ENCODE measurements at regions not wholly inside any gene's neighbourhood (a gene's known extent, or its start where the extent isn't known, plus 50 kb on each side); places are given as distances from the start of the nearest gene placed in this dataset.

DNA sequence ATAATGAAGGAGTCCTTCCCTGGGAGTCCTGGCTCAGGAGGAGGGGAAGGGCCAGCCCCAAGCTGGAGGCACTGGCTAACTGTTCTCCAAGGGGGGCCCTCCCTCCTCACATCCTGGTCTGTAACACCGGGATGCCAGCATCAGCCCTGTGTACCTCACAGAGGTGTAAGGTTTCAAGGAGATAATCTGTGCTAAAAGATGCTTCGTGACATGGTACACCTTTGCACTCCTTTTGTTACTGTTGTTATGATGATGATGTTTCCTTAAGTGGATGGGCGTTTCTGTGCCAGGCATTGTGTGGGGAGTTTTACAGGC is 236.7 kb upstream of the TNRC6C start:
- TF ChIP-seq, protein P1, sequence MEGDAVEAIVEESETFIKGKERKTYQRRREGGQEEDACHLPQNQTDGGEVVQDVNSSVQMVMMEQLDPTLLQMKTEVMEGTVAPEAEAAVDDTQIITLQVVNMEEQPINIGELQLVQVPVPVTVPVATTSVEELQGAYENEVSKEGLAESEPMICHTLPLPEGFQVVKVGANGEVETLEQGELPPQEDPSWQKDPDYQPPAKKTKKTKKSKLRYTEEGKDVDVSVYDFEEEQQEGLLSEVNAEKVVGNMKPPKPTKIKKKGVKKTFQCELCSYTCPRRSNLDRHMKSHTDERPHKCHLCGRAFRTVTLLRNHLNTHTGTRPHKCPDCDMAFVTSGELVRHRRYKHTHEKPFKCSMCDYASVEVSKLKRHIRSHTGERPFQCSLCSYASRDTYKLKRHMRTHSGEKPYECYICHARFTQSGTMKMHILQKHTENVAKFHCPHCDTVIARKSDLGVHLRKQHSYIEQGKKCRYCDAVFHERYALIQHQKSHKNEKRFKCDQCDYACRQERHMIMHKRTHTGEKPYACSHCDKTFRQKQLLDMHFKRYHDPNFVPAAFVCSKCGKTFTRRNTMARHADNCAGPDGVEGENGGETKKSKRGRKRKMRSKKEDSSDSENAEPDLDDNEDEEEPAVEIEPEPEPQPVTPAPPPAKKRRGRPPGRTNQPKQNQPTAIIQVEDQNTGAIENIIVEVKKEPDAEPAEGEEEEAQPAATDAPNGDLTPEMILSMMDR (conservative IDR thresholded peaks at IDR 0.05) = no peak
- no peak for TF ChIP-seq ZFX (IDR thresholded peaks at IDR 0.05)
- no peak overlapping the region for H3K27ac ChIP-seq

DNA sequence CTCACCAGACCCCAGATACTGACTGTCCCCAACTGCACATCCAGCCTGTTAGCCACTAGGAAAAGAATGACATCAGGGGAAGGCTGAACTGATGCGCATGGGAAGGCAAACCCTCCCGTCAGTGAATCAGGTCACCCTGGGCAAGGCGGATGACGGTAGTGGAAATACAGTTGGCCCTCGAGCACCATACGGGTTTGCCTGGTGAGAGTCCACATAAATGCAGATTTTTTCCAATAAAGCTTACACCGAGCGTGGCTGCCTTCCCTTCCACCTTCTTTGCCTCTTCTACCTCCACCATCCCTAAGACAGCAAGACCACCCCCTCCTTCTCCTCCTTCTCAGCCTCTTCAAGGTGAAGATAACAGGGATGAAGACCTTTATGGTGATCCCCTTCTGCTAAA is 236.1 kb upstream of the TNRC6C start:
- TF ChIP-seq ZFX (IDR thresholded peaks at IDR 0.05) = no peak
- no peak overlapping the region for H3K27ac ChIP-seq

DNA sequence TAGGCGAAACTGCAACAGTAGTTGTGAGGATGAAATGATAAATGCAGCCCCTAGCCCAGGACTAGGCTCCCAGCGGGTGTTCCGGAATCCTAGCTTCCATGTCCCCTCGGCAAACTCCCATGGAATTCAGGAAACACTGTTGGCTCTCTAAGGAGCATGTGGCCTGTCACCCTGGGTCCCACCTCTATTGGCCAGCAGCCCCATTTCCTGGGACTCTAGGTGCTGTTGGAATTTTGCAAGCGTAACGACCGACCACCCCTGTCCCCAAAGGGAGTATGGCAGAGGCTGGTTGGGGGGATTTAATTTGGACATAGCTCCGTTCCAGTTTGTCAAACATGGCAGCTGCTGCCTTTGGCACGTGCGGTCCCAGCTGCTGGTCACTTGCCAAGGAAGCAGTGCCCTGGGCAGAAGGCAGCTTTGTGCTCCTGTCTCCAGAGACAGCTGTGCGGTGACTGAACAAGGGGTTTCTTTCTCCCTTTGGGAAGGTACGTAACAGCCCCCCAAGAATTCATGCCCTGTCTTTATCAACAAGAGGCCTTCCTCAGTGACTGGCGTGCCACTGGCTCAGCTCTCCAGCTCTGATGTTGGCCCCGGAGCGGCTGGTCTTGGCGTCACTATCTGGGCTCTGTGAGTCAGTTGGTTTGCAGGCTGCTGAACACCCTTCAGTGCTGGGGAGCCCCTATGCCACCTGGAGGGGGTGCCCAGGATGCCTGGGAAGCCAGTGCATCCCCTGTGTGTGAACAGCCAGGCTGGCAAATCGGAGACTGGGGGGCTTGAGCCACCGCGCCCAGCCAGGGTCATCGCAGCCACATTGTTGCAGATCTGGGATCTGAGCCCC is 235.2 kb upstream of the TNRC6C start:
- TF ChIP-seq, protein P1 (conservative IDR thresholded peaks at IDR 0.05) = no peak
- TF ChIP-seq ZFX (IDR thresholded peaks at IDR 0.05) = no peak
- H3K27ac ChIP-seq = no peak overlapping the region

DNA sequence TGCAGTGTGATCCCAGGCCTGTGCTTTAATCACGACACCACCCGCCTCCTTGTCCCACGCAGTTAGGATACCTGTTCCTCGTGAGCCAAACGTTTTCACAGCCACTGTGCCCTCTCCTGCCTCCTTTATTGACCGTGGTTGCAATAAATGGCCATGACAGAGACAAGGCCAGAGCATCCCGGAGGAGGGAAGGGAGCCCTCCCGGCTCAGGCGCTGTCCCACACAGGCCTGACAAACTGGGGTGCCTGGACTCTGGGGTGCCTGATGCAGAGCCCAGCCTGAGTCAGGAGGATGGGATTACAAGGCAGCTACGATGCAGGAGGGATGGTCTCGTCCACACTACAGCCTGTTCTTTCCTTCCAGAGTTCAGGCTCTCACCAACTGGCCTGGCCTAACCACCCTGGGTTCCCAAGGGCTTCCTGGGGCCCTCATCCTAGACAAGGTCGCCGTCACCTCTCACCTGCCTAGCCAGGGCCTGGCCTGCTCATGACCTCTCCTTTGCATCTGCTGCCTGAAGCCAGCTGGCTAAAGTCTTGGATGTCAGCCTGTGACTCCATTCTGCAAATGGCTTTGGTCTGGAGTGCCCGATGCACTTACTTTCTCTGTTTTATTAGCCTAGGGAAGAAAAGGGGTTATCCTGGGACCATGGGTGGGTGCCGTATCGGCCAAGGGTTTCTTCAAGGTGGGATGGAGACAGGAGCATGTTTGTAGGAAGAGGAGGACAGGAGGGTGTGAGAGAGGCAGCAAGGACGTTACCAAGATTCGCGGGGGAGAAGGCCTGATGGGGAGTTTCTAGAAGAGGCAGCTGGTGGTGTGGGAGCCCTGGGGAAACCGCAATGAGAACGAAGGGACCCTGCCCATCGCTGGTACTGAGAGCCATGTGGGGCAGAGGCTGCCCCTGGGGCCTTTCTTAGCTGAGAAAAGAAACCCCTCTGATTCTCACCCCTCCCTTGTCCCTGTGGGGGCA is 234.3 kb upstream of the TNRC6C start:
- no peak for TF ChIP-seq ZFX (IDR thresholded peaks at IDR 0.05)
- TF ChIP-seq, protein P1 (conservative IDR thresholded peaks at IDR 0.05) = no peak
- no peak overlapping the region for H3K27ac ChIP-seq

DNA sequence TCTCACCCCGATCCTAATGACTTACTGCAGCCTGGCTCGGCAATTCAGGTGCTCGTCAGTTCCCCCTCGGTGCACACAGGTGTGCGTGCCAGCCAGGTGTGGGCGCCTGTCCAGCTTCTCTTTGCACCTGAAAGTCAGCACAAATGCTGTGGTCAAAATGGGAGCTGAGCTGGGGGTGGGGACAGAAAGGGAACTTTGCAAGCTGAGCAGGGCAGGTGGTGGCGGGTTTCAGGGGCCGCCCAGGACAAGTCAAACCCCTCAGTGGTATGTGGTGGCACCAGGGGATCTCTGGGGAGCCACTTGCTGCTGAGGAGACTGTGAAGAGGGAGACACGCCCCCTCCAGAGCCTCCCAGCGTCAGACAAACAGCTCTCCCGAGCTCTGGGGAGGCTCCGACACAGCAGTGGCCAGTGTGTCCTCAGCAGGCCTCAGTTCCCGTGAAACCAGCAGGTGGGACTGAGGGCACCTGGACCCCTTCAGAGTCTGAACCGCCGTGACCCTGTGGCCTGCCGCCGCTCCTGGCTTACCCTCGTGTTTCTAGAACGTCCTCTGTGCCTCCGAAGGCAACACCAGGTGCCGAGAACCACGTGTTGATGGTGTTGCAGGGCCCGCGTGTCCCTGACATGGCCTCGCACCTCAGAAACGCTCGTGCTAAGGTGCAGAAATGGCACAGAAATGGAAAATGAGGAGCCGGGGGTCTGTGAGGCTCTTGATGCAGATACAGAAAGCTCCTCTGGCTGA is 233.5 kb upstream of the TNRC6C start:
- TF ChIP-seq, protein P1 (conservative IDR thresholded peaks at IDR 0.05) = no peak
- TF ChIP-seq ZFX (IDR thresholded peaks at IDR 0.05) = no peak
- no peak overlapping the region for H3K27ac ChIP-seq

DNA sequence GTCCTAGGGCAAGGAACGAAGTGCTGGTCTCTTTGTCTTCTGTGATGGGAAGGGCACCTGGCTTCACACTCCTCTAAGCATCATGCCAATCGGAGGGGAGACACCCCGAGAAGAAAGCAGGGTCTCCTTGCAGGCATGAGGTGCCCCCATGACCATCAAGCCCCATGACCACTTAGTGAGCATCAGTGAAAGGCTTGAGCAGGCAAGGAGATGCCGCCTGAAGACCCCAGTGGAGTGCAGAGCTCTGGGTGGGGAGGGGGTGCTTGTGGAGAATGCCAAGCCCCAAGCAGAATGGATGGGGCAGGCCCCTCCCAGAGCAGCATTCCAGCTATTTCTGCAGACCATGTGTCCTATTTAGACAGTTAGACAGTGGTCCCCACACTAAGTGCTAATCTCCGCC is 232.7 kb upstream of the TNRC6C start:
- H3K27ac ChIP-seq = no peak overlapping the region
- TF ChIP-seq, protein P1 (conservative IDR thresholded peaks at IDR 0.05) = no peak
- TF ChIP-seq ZFX (IDR thresholded peaks at IDR 0.05) = no peak

DNA sequence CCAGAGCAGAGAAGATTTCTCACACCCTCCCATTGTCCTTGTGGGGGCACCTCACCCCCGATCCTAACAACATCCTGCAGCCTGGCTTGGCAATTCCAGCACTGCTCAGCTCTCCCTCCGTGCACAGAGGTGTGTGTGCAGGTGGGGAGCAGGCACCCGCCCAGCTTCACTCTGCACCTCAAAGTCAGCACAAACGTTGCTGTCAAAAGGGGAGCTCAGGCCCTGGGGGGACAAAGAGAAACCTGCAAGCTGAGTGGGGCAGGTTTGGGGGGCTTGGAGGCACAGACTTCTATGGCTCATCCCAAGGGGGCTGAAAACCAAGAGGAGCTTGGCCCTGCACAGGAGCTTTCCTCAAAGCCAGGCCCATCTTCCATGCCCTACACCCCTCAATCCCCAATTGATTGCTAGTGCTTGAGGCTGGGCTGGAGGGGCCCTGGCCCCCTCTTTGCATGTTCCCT is 231.9 kb upstream of the TNRC6C start:
- TF ChIP-seq, protein P1 (conservative IDR thresholded peaks at IDR 0.05) = no peak
- no peak for TF ChIP-seq ZFX (IDR thresholded peaks at IDR 0.05)
- no peak overlapping the region for H3K27ac ChIP-seq

Measured in C4-2B (cell line).